ENCODE measurements at regions not wholly inside any gene's neighbourhood (a gene's known extent, or its start where the extent isn't known, plus 50 kb on each side); places are given as distances from the start of the nearest gene placed in this dataset.

DNA sequence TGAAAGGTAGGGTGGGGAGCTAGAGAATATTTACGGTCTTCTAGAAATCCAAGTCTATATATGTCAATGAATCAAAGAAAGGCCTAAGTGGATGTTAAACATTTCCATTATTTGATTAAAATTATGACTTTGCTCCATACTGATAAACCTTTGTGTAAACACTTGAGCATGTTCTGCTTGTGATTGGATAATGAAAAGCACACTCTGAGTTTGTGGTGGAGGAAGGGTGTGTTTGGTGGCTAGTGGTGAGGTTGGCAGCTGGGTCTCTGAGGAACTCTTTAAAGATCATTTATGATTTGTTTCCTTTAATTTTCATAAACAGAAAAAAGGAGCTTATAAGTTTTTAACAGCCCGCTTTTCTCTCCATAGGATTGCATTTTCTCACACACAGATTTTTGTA is 84.7 kb downstream of the RFPL4B start:
- TF ChIP-seq, protein P1, sequence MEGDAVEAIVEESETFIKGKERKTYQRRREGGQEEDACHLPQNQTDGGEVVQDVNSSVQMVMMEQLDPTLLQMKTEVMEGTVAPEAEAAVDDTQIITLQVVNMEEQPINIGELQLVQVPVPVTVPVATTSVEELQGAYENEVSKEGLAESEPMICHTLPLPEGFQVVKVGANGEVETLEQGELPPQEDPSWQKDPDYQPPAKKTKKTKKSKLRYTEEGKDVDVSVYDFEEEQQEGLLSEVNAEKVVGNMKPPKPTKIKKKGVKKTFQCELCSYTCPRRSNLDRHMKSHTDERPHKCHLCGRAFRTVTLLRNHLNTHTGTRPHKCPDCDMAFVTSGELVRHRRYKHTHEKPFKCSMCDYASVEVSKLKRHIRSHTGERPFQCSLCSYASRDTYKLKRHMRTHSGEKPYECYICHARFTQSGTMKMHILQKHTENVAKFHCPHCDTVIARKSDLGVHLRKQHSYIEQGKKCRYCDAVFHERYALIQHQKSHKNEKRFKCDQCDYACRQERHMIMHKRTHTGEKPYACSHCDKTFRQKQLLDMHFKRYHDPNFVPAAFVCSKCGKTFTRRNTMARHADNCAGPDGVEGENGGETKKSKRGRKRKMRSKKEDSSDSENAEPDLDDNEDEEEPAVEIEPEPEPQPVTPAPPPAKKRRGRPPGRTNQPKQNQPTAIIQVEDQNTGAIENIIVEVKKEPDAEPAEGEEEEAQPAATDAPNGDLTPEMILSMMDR (IDR thresholded peaks at IDR 0.05; ENCODE audit: extremely low read depth in 1 of 2, insufficient read depth in 1 of 2, low read depth in 1 of 2, low read length in 2 of 2): no peak
- no peak for TF ChIP-seq EZH2 (IDR thresholded peaks at IDR 0.05; ENCODE audit: borderline replicate concordance, low read depth, low read length, severe bottlenecking)

All from endothelial cell of umbilical vein (primary cell).